B cell (primary cell): ENCODE measurements at regions not wholly inside any gene's neighbourhood (a gene's known extent, or its start where the extent isn't known, plus 50 kb on each side); places are given as distances from the start of the nearest gene placed in this dataset.

Experiments used
- ATAC-seq: fragments of 200-7000 bp; cut with Tn5 transposase; one replicate; pipeline ENCODE4 v1.10.0; 2021; ENCODE audit warnings: low read depth, mild to moderate bottlenecking, moderate number of reproducible peaks, moderate library complexity
- CTCF ChIA-PET: fragments of 350-600 bp; sonication (Branson Sonifier 250); formaldehyde crosslinking; loops from one replicate; lab custom pipeline; 2021; ENCODE audit warnings: antibody characterized with exemption, inconsistent platforms; lab: Charles Lee
- POLR2A ChIA-PET: fragments of 350-600 bp; sonication (Branson Sonifier 250); formaldehyde crosslinking; loops from one replicate; lab custom pipeline; 2021; ENCODE audit warnings: antibody characterized with exemption; lab: Charles Lee
- DNase-seq: peaks from one replicate; pipeline ENCODE4 v3.0.0; 2013
- H2AFZ ChIP-seq: 2 replicates; pipeline ENCODE4 v1.6.1; 2012; ENCODE audit warnings: mild to moderate bottlenecking, low read depth, low read length; ENCODE audit not compliant: insufficient read depth, poor library complexity, severe bottlenecking
- H3K27ac ChIP-seq, 2 donors: 1 replicate in 1 of 2; 2 replicates in 1 of 2; pipeline ENCODE4 v1.5.1; 2012 to 2013; ENCODE audit warnings: low read length in 2 of 2, mild to moderate bottlenecking in 2 of 2, moderate library complexity in 1 of 2
- H3K27me3 ChIP-seq, 4 experiments: fragments of 200-600 bp in 1 of 4; sonication (generic) in 1 of 4; replicated peaks in 1 of 4; 1 replicate in 2 of 4; 2 replicates in 2 of 4; pipeline versions ENCODE4 v1.6.1 to v1.7.0; 2013 to 2016; ENCODE audit warnings: low read length in 3 of 4, mild to moderate bottlenecking in 2 of 4, mixed read lengths in 1 of 4, moderate library complexity in 1 of 4; ENCODE audit not compliant: insufficient read depth in 4 of 4, control insufficient read depth in 3 of 4; ENCODE audit errors: control extremely low read depth in 1 of 4
- H3K36me3 ChIP-seq, 2 experiments: replicated peaks in 1 of 2; 1 replicate in 1 of 2; 2 replicates in 1 of 2; pipeline versions ENCODE4 v1.6.1 to v1.7.1; 2013; ENCODE audit warnings: low read length in 1 of 2; ENCODE audit not compliant: insufficient read depth in 2 of 2, control insufficient read depth in 1 of 2; ENCODE audit errors: control extremely low read depth in 1 of 2, extremely low read depth in 1 of 2
- H3K4me1 ChIP-seq, 2 donors: fragments of 200-600 bp in 1 of 2; sonication (generic) in 1 of 2; 1 replicate in 1 of 2; 2 replicates in 1 of 2; pipeline versions ENCODE4 v1.5.1 to v1.6.1; 2013 to 2017; ENCODE audit warnings: low read length in 2 of 2; ENCODE audit not compliant: control insufficient read depth in 2 of 2, insufficient read depth in 2 of 2
- H3K4me2 ChIP-seq: replicated peaks from 2 replicates; pipeline ENCODE3; 2012; ENCODE audit warnings: mild to moderate bottlenecking, low read depth, low read length; ENCODE audit not compliant: poor library complexity, severe bottlenecking
- H3K4me3 ChIP-seq, 5 experiments: fragments of 200-600 bp in 1 of 5; sonication (generic) in 1 of 5; 1 replicate in 3 of 5; 2 replicates in 2 of 5; pipeline versions ENCODE4 v1.5.1 to v1.7.0; 2011 to 2016; ENCODE audit warnings: low read length in 4 of 5, mild to moderate bottlenecking in 4 of 5, low read depth in 2 of 5, control low read depth in 1 of 5, moderate library complexity in 1 of 5; ENCODE audit not compliant: insufficient read depth in 1 of 5; ENCODE audit errors: control extremely low read depth in 1 of 5, extremely low read depth in 1 of 5
- H3K79me2 ChIP-seq: fragments of 200-600 bp; sonication (generic); one replicate; pipeline ENCODE4 v1.6.0; 2016; ENCODE audit warnings: low read length; ENCODE audit not compliant: control insufficient read depth, insufficient read depth
- H3K9ac ChIP-seq: fragments of 200-600 bp; sonication (generic); 2 replicates; pipeline ENCODE4 v1.6.1; 2017; ENCODE audit warnings: mild to moderate bottlenecking, low read length, moderate library complexity
- H3K9me3 ChIP-seq, 3 donors: one replicate each; pipeline versions ENCODE4 v1.6.1 to v1.7.1; 2013; ENCODE audit warnings: low read length in 2 of 3; ENCODE audit not compliant: control insufficient read depth in 2 of 3, insufficient read depth in 1 of 3; ENCODE audit errors: control extremely low read depth in 1 of 3
- H4K20me1 ChIP-seq: 2 replicates; pipeline ENCODE4 v1.6.0; 2012; ENCODE audit warnings: mild to moderate bottlenecking, low read length; ENCODE audit not compliant: insufficient read depth, control insufficient read depth, poor library complexity, severe bottlenecking
- H3K27ac Mint-ChIP-seq: one replicate; pipeline ENCODE4 v1.8.0; 2021; ENCODE audit warnings: mixed read lengths
- H3K27me3 Mint-ChIP-seq: one replicate; pipeline ENCODE4 v1.8.0; 2021; ENCODE audit warnings: mixed read lengths
- H3K4me1 Mint-ChIP-seq: one replicate; pipeline ENCODE4 v1.8.0; 2021; ENCODE audit warnings: mixed read lengths
- H3K4me3 Mint-ChIP-seq: one replicate; pipeline ENCODE4 v1.8.0; 2021; ENCODE audit warnings: mixed read lengths
- H3K9me3 Mint-ChIP-seq: one replicate; pipeline ENCODE4 v1.8.0; 2022; ENCODE audit warnings: mixed read lengths; ENCODE audit not compliant: insufficient read depth
- EZH2 ChIP-seq: IDR thresholded peaks from 2 replicates; pipeline ENCODE4 v1.6.1; 2012; ENCODE audit warnings: borderline replicate concordance, low read depth, mild to moderate bottlenecking, moderate library complexity, low read length; ENCODE audit not compliant: insufficient read depth, poor library complexity, severe bottlenecking
- WGBS: methylation state at CpG from one replicate; pipeline ENCODE4 v1.1.5; 2013; ENCODE audit warnings: missing lambda C conversion rate; ENCODE audit not compliant: insufficient coverage; 5-methylcytosine and 5-hydroxymethylcytosine counted together
- intact Hi-C: fragments of 100-400 bp; cut with micrococcal nuclease; formaldehyde crosslinking; loops from one replicate; pipeline ENCODE4 v1.10.0; 2022
- TF ChIP-seq, protein P1 (sequence below): fragments of 200-600 bp; IDR thresholded peaks from one replicate; pipeline ENCODE4 v1.8.0; 2022; ENCODE audit warnings: antibody characterized with exemption, mild to moderate bottlenecking

DNA sequence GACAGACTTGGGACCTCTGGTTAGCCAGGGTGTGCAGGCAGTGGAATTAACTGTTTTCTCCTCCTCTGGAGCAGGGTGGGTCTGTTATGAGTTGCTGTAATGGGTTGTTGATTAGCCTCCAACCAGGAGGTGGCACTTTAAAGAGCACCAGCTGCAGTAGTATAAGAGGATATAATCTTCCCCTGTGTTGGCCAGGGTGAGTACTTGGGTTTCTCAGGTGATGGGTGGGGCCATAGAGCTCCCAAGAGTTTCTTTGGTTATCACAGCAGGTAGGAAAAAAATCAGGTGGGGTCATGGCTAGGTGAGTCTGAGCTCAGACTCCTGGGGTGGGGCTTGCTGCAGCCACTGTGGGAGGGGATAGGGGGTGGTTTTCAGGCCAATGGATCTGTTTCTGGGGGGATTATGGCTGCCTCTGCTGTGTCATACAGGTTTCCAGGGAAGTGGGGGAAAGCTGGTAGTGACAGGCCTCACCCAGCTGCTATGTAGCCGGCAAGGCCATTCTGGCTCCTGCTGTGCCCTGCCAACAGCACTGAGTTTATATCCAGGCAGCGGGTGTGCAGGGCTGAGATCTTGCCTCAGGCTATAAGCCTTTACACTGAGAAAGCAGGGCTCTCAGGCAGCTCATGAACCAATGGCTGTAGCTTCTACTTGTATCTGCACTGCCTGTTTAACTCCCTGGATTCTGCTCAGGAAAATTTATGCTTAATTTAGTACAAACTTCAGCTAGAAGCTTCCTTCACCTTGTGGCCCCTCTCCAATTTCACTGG is 70.1 kb downstream of the CCNG2 start:
- intact Hi-C loops, result no loop called here
- no peaks in the 10 kb centered on the region for H3K36me3 ChIP-seq
- Mint-ChIP-seq H3K9me3 (no peaks in the 10 kb centered on the region), H3K4me1 (peaks cover 4% of the 10 kb centered on the region), H3K27ac (no peak overlapping the region), H3K4me3 (no peak overlapping the region), H3K27me3 (no peaks in the 10 kb centered on the region)
- no peak overlapping the region for H3K27ac ChIP-seq
- DNase-seq (no peak), ATAC-seq (no peak)
- no peaks in the 10 kb centered on the region for H3K4me1 ChIP-seq
- ChIA-PET POLR2A (no interaction called here), CTCF (interaction anchor here (1.0 to 1.3 kb wide), 2 partner anchors 12 to 79 kb away, joined by 3 read pairs; no protein-coding TSS in a partner anchor)
- peaks cover 0 to 18% (median 9%) of the 10 kb centered on the region in 3 donors for H3K9me3 ChIP-seq
- no peaks in the 10 kb centered on the region for H3K79me2 ChIP-seq
- no peak overlapping the region for H3K4me2 ChIP-seq
- WGBS, result 97% methylated on average over 2 of the region's 2 CpGs
- no peaks in the 10 kb centered on the region for H3K27me3 ChIP-seq
- H2AFZ ChIP-seq, result no peak overlapping the region
- no peak overlapping the region for H3K4me3 ChIP-seq
- no peaks in the 10 kb centered on the region for H4K20me1 ChIP-seq
- no peak overlapping the region for H3K9ac ChIP-seq
- TF ChIP-seq, protein P1, sequence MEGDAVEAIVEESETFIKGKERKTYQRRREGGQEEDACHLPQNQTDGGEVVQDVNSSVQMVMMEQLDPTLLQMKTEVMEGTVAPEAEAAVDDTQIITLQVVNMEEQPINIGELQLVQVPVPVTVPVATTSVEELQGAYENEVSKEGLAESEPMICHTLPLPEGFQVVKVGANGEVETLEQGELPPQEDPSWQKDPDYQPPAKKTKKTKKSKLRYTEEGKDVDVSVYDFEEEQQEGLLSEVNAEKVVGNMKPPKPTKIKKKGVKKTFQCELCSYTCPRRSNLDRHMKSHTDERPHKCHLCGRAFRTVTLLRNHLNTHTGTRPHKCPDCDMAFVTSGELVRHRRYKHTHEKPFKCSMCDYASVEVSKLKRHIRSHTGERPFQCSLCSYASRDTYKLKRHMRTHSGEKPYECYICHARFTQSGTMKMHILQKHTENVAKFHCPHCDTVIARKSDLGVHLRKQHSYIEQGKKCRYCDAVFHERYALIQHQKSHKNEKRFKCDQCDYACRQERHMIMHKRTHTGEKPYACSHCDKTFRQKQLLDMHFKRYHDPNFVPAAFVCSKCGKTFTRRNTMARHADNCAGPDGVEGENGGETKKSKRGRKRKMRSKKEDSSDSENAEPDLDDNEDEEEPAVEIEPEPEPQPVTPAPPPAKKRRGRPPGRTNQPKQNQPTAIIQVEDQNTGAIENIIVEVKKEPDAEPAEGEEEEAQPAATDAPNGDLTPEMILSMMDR, result no peak
- no peak for TF ChIP-seq EZH2

DNA sequence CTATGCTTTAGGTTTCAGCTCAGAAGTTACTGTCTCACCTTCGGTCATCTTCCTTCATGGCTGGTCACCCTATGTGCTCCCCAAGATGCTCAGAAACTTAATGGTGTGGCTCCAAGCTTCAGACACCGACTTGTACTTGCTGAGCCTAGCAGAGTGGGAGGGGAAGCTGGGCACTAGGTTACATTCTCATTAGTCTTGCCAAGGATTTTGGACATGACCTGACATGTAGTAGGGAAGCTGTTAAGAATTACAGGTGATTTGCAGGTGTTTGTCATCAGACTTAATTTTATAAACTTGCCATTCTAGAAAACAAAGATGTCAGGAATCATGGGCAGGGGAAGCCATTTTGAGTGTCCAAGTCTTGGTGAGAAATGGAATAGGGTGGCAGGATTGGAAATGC is 72.4 kb downstream of the CCNG2 start:
- 80% methylated on average over 1 of the region's 2 CpGs for WGBS
- ChIA-PET POLR2A (no interaction called here), CTCF (interaction anchor here (1.1 to 2.2 kb wide), 2 partner anchors 11 to 134 kb away, joined by 4 to 8 read pairs; no protein-coding TSS in a partner anchor)
- no peak overlapping the region for H2AFZ ChIP-seq
- intact Hi-C loops, result no loop called here
- no peak overlapping the region for H3K4me3 ChIP-seq
- H3K79me2 ChIP-seq, result no peaks in the 10 kb centered on the region
- ATAC-seq (no peak), DNase-seq (no peak)
- H3K9ac ChIP-seq, result no peak overlapping the region
- no peaks in the 10 kb centered on the region for H3K27me3 ChIP-seq
- H3K9me3 Mint-ChIP-seq, result no peaks in the 10 kb centered on the region
- no peaks in the 10 kb centered on the region for H3K36me3 ChIP-seq
- H3K27me3 Mint-ChIP-seq, result no peaks in the 10 kb centered on the region
- H3K4me3 Mint-ChIP-seq, result no peak overlapping the region
- H3K27ac ChIP-seq, result no peak overlapping the region
- TF ChIP-seq EZH2, result no peak
- TF ChIP-seq, protein P1, result no peak
- H3K27ac Mint-ChIP-seq, result no peak overlapping the region
- no peak overlapping the region for H3K4me2 ChIP-seq
- H4K20me1 ChIP-seq, result no peaks in the 10 kb centered on the region
- peaks cover 4% of the 10 kb centered on the region for H3K4me1 Mint-ChIP-seq
- H3K9me3 ChIP-seq, result peaks cover 0 to 18% (median 9%) of the 10 kb centered on the region in 3 donors
- H3K4me1 ChIP-seq, result no peaks in the 10 kb centered on the region
